Stimulated activated CD4-positive, alpha-beta T cell treated with anti-CD3 and anti-CD28 coated beads, Interleukin-12 subunit alpha, Interleukin-12 subunit beta, amount 100 ng/mL, for 4 hours (primary cell): ENCODE measurements at regions not wholly inside any gene's neighbourhood (a gene's known extent, or its start where the extent isn't known, plus 50 kb on each side); places are given as distances from the start of the nearest gene placed in this dataset.
"Not testable (repeated sequence)": the region's sequence is repeated elsewhere in the genome, so short reads cannot be mapped to it uniquely, and the experiment has no call there.

ENCODE experiments used
- DNase-seq: peaks from one replicate; pipeline ENCODE4 v3.0.0-alpha.2; 2020

DNA sequence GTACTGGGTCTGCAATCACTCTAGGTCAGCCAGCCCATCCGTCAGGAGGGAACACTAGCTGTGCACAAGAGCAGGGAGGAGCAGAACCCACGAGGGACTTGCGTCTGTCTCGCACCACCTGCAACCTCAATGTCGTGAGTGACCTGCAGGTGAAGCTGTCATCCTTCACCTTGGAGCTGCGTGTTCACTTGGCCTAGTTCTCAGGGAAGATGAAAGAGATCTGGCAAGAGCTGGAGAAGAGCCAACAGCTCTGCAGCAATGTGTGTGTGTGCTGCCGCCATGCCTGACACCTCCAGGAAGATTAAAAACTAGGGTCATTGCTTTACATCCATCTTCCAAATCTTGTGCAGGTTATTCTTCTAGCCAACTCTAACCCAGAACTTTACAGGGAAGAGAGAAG lies 117.6 kb upstream of the MRI1 start:
- DNase-seq: no peak

DNA sequence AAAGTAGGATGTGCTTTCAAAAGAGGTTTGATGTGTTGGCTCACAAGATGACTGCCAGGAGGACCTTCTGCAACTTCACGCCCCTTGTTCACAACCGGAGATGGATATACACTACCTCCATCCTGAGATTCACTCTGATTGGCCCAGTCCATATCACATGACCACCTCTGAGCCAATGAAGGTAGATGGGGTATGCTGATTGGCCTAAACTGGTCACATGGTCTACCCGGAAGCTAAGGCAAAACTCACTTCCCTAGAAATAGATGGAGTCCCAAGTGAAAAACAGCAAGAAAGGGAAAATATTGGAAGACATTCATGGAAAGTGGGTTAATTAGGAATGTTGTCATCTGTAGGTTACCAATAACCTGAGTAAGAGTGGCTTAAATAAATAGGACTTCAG lies 119.7 kb upstream of the MRI1 start:
- DNase-seq: no peak

DNA sequence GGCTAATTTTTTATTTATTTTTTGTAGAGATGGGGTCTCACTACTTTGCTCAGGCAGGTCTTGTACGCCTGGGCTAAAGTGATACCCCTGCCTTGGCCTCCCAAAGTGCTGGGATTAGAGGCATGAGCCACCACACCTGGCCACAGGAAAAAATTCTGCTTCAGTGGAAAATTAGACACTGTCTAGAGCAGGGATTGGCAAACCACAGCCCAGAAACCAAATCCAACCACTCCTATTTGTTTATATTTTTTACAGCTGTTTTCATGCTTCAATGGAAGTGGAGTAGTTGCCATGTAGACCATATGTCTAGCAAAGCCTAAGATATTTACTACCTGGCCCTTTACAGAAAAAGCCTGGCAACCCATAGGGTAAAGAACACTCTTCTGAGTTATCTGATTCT lies 123.7 kb upstream of the MRI1 start:
- DNase-seq: no peak

DNA sequence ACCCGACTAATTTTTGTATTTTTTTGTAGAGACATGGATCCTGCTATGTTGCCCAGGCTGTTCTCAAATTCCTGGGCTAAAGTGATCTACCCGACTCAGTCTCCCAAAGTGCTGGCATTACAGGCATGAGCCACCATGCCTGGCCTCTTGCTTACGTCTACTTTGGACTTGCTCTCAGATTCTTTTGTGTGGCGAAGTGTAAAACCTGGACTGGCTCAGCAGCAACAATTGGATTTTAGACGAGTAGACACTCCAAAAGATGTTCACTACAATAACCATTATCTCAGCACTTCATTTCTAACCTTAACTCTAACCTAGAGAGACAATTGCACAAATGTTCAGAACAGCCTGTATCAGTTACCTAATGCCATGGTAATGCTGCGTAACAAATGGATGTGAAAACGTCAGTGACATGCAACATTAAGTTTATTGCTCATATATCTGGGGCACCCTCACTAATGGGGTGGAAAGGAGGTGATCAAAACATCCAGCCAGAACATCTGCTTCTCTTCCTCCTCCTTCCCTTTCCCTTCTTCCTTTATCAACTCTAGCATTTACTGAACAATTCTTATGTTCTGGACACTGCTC lies 124.9 kb upstream of the MRI1 start:
- DNase-seq: no peak

DNA sequence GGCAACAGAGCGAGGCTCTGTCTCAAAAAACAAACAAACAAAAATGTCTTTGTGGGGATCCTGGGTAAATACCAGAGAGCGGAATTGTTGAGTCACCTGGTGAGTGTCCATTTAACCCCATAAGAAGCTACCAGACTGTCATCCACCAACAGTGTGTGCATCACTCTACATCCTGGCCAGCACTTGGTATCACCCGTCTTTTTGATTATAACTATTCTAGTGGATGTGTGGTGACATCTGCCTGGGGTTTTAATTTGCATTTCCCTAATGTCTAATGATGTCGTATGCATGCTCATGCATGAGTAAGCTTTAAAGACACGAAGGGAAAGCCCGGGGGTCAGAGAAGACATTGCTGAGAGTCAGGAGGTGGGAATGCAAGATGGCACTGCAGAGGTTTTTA lies 126.7 kb upstream of the MRI1 start:
- no peak for DNase-seq

- no peak for DNase-seq
Measured at GRCh38 chr19:13634658-13635057, 128.4 kb upstream of the CACNA1A start.

DNA sequence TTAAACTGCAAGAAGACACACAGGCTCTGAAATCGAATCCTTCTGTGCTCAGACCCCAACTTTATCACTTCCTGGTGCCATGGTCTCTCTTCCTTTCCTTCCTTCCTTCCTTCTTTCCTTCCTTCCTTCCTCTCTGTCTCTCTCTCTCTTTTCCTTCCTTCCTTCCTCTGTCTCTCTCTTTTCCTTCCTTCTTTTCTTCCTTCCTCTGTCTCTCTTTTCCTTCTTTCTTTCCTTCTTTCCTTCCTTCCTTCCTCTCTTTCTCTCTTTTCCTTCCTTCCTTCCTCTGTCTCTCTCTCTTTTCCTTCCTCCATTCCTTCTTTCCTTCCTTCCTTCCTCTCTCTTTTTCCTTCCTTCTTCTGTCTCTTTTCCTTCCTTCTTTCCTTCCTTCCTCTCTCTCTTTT lies 127.2 kb upstream of the CACNA1A start:
- DNase-seq: no peak

GRCh38 chr19:13633109-13633508 lies 126.8 kb upstream of the CACNA1A start:
- DNase-seq: no peak

DNA sequence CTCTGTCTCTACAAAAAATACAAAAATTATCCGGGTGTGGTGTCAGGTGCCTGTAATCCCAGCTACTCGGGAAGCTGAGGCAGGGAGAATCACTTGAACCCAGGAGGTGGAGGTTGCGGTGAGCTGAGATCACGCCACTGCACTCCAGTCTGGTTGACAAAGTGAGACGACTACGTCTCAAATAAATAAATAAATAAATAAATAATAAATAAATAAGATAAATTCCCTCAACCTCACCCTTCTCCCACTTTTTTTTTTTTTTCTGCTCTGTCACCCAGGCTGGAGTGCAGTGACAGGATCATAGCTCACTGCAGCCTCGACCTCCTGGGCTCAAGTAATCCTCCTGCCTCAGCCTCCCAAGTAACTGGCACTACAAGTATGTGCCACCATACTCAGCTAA lies 125.9 kb upstream of the CACNA1A start:
- not testable (repeated sequence) for DNase-seq

- no peak for DNase-seq
Measured at GRCh38 chr19:13629687-13630357, 123.5 kb upstream of the CACNA1A start.

DNA sequence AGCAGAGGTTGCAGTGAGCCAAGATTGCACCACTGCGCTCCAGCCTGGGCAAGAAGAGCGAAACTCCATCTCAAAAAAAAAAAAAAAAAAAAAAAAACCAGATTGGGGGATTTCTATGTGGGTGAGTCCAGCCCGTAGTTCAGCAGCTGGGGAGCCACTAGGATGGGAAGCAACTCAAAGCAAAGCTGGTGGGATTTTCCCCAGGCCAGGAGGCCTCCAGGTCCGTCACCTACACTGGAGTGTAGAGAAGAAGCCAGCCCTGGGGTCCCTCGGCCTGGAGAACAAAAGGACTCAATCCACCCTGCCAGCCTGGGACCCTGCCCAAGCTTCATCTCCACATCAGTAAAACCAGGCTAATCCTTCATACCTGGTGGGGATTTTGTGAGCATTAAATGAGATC lies 121.3 kb upstream of the CACNA1A start:
- no peak for DNase-seq

DNA sequence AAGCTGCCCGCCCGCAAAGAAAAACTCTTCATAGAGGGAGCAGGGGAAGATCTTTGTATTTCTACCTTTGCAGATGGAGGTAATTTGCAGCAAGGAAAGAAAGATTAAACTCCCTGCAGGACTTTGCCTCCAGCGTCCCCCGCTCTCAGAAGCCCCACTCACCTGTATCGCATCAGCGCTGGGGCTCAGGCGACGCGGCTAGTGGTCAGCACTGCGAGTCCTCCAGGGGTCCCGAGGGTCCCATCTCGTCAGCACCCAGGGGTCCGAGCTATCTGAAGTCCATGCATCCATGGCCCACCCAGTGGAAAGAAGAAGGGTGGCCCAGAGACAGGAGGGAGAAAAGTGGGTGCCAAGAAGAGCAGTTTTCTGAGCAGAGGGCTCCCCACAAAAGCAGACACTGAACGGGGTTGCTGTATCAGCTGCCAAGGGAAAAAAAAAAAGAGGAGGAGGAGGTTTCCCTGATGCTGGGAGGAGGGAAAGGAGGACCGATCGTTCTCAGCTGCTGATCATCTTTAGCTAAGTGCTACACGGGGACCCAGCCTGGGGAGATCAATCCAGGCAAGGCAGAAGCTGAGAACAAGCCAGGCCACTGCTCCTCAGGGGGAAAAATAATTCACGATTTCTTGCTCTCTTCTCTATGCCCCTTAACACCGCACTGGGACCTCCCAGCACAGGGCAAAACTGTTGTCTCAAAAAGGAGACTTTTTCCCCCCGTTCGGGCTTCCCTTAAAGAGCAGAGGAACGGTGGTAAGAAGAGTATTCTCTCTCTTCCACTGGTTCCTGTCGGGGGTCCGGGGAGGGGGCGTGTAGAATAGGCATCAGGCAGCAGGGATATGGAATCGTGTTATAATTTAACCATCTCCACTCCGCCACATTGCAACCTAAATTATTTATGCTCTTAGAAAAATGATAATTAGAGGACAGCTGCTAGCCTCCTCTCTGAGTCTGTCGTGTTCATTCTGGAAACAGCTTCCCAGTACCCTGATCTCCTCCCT lies 117.7 kb upstream of the CACNA1A start:
- no peak for DNase-seq

GRCh38 chr19:13622766-13623715 lies 116.8 kb upstream of the CACNA1A start:
- no peak for DNase-seq

GRCh38 chr19:13621413-13621812 lies 115.1 kb upstream of the CACNA1A start:
- DNase-seq: peak; percentile 22

- no peak for DNase-seq
Measured at GRCh38 chr19:13619203-13619632, 112.9 kb upstream of the CACNA1A start.

- DNase-seq: no peak
Measured at GRCh38 chr19:13615890-13616289, 109.6 kb upstream of the CACNA1A start.

GRCh38 chr19:13613447-13613846 lies 107.2 kb upstream of the CACNA1A start:
- no peak for DNase-seq

- no peak for DNase-seq
Measured at GRCh38 chr19:13611596-13611995, 105.3 kb upstream of the CACNA1A start.

DNA sequence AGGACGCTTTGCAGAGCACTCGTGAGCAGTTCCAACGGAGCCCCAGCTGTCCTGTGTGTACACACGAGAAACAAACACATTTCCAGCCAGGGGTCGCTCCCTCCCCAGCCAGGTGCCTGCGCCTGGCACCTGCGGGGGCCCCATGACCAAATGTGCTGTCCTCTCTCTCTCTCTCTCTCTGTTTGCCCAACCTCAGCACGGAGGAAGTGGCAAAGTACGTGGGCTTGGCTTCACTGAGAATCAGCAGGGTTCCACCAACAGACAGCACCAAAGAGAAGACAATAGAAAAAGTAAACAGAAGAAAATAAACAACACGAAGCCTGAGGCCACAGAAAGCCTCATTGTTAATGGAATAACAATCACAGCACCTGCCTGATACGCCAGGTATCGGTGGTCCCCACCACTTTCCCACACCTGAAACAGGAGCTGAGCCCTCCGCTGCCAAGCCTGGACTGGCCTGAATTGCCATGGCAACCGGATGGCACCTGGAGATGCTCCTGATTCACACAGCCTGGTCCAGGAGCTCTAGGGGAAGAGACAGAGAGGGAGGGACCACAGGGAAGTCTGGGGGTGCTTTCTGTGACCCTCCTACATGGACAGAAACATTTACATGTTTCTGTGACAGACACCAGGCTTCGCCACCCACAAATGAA lies 103.9 kb upstream of the CACNA1A start:
- DNase-seq: no peak

GRCh38 chr19:13606156-13606555 lies 99.9 kb upstream of the CACNA1A start:
- DNase-seq: no peak

- no peak for DNase-seq
Measured at GRCh38 chr19:13604902-13605586, 98.8 kb upstream of the CACNA1A start.
